ENCODE measurements at regions not wholly inside any gene's neighbourhood (a gene's known extent, or its start where the extent isn't known, plus 50 kb on each side); places are given as distances from the start of the nearest gene placed in this dataset.

GRCh38 chr2:120448961-120449810, 103.2 kb downstream of the INHBB start:
- TF ChIP-seq, protein P1, sequence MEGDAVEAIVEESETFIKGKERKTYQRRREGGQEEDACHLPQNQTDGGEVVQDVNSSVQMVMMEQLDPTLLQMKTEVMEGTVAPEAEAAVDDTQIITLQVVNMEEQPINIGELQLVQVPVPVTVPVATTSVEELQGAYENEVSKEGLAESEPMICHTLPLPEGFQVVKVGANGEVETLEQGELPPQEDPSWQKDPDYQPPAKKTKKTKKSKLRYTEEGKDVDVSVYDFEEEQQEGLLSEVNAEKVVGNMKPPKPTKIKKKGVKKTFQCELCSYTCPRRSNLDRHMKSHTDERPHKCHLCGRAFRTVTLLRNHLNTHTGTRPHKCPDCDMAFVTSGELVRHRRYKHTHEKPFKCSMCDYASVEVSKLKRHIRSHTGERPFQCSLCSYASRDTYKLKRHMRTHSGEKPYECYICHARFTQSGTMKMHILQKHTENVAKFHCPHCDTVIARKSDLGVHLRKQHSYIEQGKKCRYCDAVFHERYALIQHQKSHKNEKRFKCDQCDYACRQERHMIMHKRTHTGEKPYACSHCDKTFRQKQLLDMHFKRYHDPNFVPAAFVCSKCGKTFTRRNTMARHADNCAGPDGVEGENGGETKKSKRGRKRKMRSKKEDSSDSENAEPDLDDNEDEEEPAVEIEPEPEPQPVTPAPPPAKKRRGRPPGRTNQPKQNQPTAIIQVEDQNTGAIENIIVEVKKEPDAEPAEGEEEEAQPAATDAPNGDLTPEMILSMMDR (IDR thresholded peaks at IDR 0.05) = no peak
- no peak for TF ChIP-seq POLR2A (IDR thresholded peaks at IDR 0.05)
